SK-N-MC (cell line): ENCODE measurements at regions not wholly inside any gene's neighbourhood (a gene's known extent, or its start where the extent isn't known, plus 50 kb on each side); places are given as distances from the start of the nearest gene placed in this dataset.

Experiments used
- EZH2 ChIP-seq: fragments of 200-600 bp; sonication (generic); IDR thresholded peaks from one replicate; pipeline ENCODE4 v1.6.1; 2017; ENCODE audit warnings: antibody characterized with exemption
- POLR2AphosphoS5 ChIP-seq: IDR thresholded peaks from 2 replicates; pipeline ENCODE4 v1.6.1; 2012; ENCODE audit warnings: mild to moderate bottlenecking, low read depth, low read length, borderline replicate concordance

DNA sequence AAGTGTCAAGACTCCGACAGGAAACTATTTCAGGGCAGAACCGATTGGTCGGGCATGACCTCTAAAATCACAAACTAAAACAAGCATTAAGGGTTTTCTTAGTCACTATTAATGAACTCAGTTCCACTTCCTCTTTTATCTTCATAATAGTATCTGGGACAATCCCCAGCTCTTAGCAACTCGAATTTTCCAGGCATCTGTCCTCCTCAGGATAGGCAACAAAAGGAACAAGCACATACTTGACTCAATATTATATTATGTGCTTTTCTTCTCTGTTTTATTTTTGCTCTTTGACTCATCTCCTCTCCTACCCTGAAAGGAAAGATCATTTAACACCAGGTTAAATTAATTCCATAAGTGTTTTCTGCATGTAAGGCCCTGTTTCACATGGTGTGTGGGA, 638.3 kb upstream of the TBX3 start:
- TF ChIP-seq EZH2 = no peak
- TF ChIP-seq POLR2AphosphoS5 = no peak
